ENCODE measurements at regions not wholly inside any gene's neighbourhood (a gene's known extent, or its start where the extent isn't known, plus 50 kb on each side); places are given as distances from the start of the nearest gene placed in this dataset.
"Not testable (repeated sequence)": the region's sequence is repeated elsewhere in the genome, so short reads cannot be mapped to it uniquely, and the experiment has no call there.

GRCh38 chr7:65145008-65145407 lies 138.5 kb upstream of the ERV3-1 start:
- not testable (repeated sequence) for DNase-seq

- DNase-seq, result not testable (repeated sequence)
Observed at GRCh38 chr7:65144557-65144956, 138.1 kb upstream of the ERV3-1 start.

GRCh38 chr7:65144119-65144518 lies 137.6 kb upstream of the ERV3-1 start:
- DNase-seq, result not testable (repeated sequence)

- DNase-seq, result not testable (repeated sequence)
Observed at GRCh38 chr7:65141894-65142293, 135.4 kb upstream of the ERV3-1 start.

- peak; percentile 12 for DNase-seq
Observed at GRCh38 chr7:65141405-65141778, 134.9 kb upstream of the ERV3-1 start.

GRCh38 chr7:65140543-65141404 lies 134.3 kb upstream of the ERV3-1 start:
- DNase-seq, result not testable (repeated sequence)

- DNase-seq, result not testable (repeated sequence)
Observed at GRCh38 chr7:65136850-65137249, 130.4 kb upstream of the ERV3-1 start.

GRCh38 chr7:65133087-65133486 lies 126.6 kb upstream of the ERV3-1 start:
- not testable (repeated sequence) for DNase-seq

GRCh38 chr7:65132256-65132655 lies 125.8 kb upstream of the ERV3-1 start:
- DNase-seq, result not testable (repeated sequence)

GRCh38 chr7:65127364-65127763 lies 120.9 kb upstream of the ERV3-1 start:
- not testable (repeated sequence) for DNase-seq

GRCh38 chr7:65124600-65124999 lies 118.1 kb upstream of the ERV3-1 start:
- not testable (repeated sequence) for DNase-seq

GRCh38 chr7:65105650-65106203 lies 99.2 kb upstream of the ERV3-1 start:
- DNase-seq, result not testable (repeated sequence)

GRCh38 chr7:65100499-65100898 lies 94.0 kb upstream of the ERV3-1 start:
- DNase-seq, result not testable (repeated sequence)

- not testable (repeated sequence) for DNase-seq
Observed at GRCh38 chr7:65081669-65082055, 75.2 kb upstream of the ERV3-1 start.

GRCh38 chr7:65080799-65081668 lies 74.5 kb upstream of the ERV3-1 start:
- peak; percentile 97 for DNase-seq

GRCh38 chr7:65074959-65075358 lies 68.5 kb upstream of the ERV3-1 start:
- not testable (repeated sequence) for DNase-seq

GRCh38 chr7:65073160-65073559 lies 66.7 kb upstream of the ERV3-1 start:
- not testable (repeated sequence) for DNase-seq

- DNase-seq, result not testable (repeated sequence)
Observed at GRCh38 chr7:65071854-65072431, 65.5 kb upstream of the ERV3-1 start.

- not testable (repeated sequence) for DNase-seq
Observed at GRCh38 chr7:65069476-65069875, 63.0 kb upstream of the ERV3-1 start.

GRCh38 chr7:65062566-65062965 lies 56.1 kb upstream of the ERV3-1 start:
- not testable (repeated sequence) for DNase-seq

- not testable (repeated sequence) for DNase-seq
Observed at GRCh38 chr7:65059247-65059646, 52.8 kb upstream of the ERV3-1 start.
